ENCODE measurements at regions not wholly inside any gene's neighbourhood (a gene's known extent, or its start where the extent isn't known, plus 50 kb on each side); places are given as distances from the start of the nearest gene placed in this dataset.
A peak's percentile ranks its signal among the peaks of the same experiment; 100 is the strongest.

DNA sequence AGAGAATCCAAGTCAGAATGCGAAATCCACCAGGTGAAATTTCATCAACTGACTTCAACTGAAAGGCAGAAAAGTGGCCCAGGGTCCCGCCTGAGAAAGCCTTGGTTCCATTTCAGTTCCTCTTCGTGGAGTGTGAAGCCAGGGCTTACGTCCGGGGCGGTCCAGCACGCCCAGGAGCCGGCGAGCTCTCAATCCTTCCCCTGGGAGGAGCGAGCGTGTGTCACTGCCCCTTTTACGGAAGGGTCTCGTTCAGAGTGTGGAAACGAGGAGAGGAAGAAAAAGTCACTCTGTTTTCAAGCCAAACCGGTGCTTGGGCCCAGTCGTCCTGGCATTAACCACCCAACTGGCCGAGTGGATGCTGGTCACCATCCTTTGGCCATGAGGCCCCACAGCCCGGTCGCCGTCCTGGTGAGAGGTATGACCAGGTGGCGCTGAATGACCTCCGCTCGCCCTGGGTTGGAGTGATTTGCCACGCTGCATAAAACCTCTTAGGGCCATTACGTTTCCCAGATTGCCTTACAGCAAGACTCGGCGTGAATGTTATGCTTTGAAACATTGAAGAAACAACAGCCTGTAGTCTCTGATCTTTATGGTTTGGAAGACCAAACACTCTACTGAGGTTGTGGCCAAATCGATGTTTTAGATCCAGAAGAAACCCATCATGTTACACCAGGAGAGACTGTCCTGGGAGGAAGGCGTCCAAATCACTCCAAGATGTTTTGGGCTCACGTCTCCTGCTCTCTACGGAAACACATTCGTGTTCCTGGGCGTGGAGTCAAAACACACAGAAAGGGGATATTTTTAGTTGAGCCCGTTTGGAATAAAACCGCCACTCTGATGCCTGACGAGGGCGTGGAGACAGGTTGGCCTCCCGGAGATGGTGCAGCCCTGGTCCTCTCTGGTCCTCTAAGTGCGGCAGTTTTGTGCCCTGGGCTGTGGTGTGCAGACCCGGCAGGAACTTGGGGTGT is 93.6 kb upstream of the ACTRT2 start:
- peak; percentile 5 for DNase-seq (ENCODE audit: low spot score)
- Histone ChIP-seq H3K4me1 (ENCODE audit: insufficient read depth, low read length, poor library complexity, severe bottlenecking) (no peaks in the 10 kb centered on the region), H2AFZ (ENCODE audit: low read length) (no peak overlapping the region), H3K27ac (ENCODE audit: low read depth, low read length, poor library complexity, severe bottlenecking) (no peak overlapping the region), H3K4me2 (ENCODE audit: low read length) (no peak overlapping the region), H3K36me3 (ENCODE audit: insufficient read depth, low read length) (no peaks in the 10 kb centered on the region), H4K20me1 (ENCODE audit: insufficient read depth, low read length) (no peaks in the 10 kb centered on the region), H3K9me2 (ENCODE audit: insufficient read depth, low read length) (no peaks in the 10 kb centered on the region), H3K9me3 (ENCODE audit: low read length) (no peaks in the 10 kb centered on the region), H3K79me2 (ENCODE audit: insufficient read depth, low read depth, low read length) (no peaks in the 10 kb centered on the region), H3K4me3 (ENCODE audit: low read depth, low read length, poor library complexity, severe bottlenecking) (no peak overlapping the region)
- intact Hi-C loops (cut with micrococcal nuclease; ENCODE audit: unreplicated experiment): no loop called here
- ChIA-PET CTCF (ENCODE audit: unreplicated experiment) (no interaction called here), POLR2A (no interaction called here)
- no TSS peak for BruUV-seq (replicated peaks)
- TF ChIP-seq, protein P1, sequence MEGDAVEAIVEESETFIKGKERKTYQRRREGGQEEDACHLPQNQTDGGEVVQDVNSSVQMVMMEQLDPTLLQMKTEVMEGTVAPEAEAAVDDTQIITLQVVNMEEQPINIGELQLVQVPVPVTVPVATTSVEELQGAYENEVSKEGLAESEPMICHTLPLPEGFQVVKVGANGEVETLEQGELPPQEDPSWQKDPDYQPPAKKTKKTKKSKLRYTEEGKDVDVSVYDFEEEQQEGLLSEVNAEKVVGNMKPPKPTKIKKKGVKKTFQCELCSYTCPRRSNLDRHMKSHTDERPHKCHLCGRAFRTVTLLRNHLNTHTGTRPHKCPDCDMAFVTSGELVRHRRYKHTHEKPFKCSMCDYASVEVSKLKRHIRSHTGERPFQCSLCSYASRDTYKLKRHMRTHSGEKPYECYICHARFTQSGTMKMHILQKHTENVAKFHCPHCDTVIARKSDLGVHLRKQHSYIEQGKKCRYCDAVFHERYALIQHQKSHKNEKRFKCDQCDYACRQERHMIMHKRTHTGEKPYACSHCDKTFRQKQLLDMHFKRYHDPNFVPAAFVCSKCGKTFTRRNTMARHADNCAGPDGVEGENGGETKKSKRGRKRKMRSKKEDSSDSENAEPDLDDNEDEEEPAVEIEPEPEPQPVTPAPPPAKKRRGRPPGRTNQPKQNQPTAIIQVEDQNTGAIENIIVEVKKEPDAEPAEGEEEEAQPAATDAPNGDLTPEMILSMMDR (conservative IDR thresholded peaks at IDR 0.05; ENCODE audit: low read length): no peak
- TF ChIP-seq EZH2phosphoT487 (IDR thresholded peaks at IDR 0.05; ENCODE audit: borderline replicate concordance, low read depth, low read length): no peak

DNA sequence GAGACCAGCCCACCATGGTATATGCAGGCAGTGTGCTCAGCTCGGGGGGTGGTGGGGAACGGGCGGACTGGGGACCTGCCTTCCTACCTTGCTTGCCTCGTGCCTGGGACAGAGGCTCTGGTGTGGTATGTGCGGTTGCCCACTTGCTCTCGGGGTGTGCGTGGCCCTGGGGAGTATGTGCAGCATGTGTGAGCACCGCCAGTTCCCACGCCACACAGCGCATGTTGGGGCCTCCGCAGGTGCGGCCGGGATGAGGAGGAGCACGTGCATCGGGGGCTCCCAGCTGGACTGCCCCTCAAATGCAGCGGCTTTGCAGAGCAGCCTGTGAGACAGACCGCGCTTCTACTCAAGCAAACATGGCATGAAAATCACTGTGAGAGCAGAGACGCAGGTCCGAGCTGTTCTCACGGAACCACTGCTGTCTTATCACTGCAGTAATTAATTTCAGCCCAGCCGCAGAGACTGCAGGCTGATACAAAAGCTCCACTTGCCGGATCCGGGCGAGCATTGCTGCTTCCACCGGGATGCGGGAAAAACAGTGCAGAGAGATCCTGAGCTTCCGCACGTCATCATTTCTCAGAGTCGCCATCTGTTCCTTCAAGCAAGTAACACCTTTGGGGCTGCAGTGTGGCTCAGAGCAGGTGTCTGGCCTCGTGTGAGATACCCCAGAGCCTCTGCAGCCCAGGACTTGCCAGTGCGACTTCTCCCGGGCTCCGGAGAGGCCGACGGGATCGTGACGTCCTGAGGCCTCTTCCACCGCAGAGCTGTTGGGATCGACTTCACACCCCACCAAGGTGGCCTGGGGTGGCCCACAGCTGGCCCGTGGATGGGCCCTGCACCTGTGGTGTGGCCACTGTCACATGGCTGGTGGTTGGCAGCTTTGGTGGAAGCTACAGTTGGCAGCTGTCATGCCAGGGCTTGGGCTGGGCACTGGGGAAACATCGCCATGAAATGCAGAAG is 92.6 kb upstream of the ACTRT2 start:
- H3K4me3 ChIP-seq (ENCODE audit: low read depth, low read length, poor library complexity, severe bottlenecking): no peak overlapping the region
- ChIA-PET POLR2A (no interaction called here), CTCF (ENCODE audit: unreplicated experiment) (no interaction called here)

More for the DNA sequence above, 92.6 kb upstream of the ACTRT2 start:
- TF ChIP-seq EZH2phosphoT487 (IDR thresholded peaks at IDR 0.05; ENCODE audit: borderline replicate concordance, low read depth, low read length): no peak
- TF ChIP-seq, protein P1 (conservative IDR thresholded peaks at IDR 0.05; ENCODE audit: low read length): no peak
- no peaks in the 10 kb centered on the region for H4K20me1 ChIP-seq (ENCODE audit: insufficient read depth, low read length)
- no peaks in the 10 kb centered on the region for H3K36me3 ChIP-seq (ENCODE audit: insufficient read depth, low read length)
- H3K4me1 ChIP-seq (ENCODE audit: insufficient read depth, low read length, poor library complexity, severe bottlenecking): no peaks in the 10 kb centered on the region
- H3K9me2 ChIP-seq (ENCODE audit: insufficient read depth, low read length): no peaks in the 10 kb centered on the region
- H2AFZ ChIP-seq (ENCODE audit: low read length): no peak overlapping the region
- H3K9me3 ChIP-seq (ENCODE audit: low read length): no peaks in the 10 kb centered on the region
- BruUV-seq (replicated peaks): no TSS peak
- intact Hi-C loops (cut with micrococcal nuclease; ENCODE audit: unreplicated experiment): no loop called here
- H3K4me2 ChIP-seq (ENCODE audit: low read length): no peak overlapping the region
- H3K27ac ChIP-seq (ENCODE audit: low read depth, low read length, poor library complexity, severe bottlenecking): no peak overlapping the region
- DNase-seq (ENCODE audit: low spot score): no peak
- H3K79me2 ChIP-seq (ENCODE audit: insufficient read depth, low read depth, low read length): no peaks in the 10 kb centered on the region
